ENCODE measurements at regions not wholly inside any gene's neighbourhood (a gene's known extent, or its start where the extent isn't known, plus 50 kb on each side); places are given as distances from the start of the nearest gene placed in this dataset.

DNA sequence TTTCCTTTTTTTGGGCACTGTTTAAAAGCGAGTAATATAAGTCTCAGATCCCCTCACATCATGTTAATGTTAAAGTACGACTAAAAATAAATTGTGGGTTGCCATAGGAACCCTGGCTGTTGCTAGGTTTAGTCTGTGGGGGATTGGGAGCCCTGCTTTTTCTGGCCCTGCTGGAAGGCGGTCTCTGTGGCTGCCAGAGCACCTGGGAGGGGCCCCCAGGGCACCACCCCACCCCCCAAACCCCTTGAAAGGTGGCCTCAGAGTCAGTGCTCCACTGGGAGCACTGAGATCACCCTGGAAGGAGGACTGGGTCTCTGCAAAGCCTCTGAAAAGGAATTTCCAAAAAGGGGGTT lies 66.2 kb upstream of the NEURL1B start:
- DNase-seq (ENCODE audit: low spot score): no peak
- TF ChIP-seq, protein P1, sequence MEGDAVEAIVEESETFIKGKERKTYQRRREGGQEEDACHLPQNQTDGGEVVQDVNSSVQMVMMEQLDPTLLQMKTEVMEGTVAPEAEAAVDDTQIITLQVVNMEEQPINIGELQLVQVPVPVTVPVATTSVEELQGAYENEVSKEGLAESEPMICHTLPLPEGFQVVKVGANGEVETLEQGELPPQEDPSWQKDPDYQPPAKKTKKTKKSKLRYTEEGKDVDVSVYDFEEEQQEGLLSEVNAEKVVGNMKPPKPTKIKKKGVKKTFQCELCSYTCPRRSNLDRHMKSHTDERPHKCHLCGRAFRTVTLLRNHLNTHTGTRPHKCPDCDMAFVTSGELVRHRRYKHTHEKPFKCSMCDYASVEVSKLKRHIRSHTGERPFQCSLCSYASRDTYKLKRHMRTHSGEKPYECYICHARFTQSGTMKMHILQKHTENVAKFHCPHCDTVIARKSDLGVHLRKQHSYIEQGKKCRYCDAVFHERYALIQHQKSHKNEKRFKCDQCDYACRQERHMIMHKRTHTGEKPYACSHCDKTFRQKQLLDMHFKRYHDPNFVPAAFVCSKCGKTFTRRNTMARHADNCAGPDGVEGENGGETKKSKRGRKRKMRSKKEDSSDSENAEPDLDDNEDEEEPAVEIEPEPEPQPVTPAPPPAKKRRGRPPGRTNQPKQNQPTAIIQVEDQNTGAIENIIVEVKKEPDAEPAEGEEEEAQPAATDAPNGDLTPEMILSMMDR (IDR thresholded peaks at IDR 0.05; ENCODE audit: extremely low read depth, insufficient read depth, missing control alignments): no peak
- in situ Hi-C loops (cut with MboI; ENCODE audit: low pct_unique_long_range_greater_than_20kb, low sequenced_read_pairs, unreplicated experiment): no loop called here

DNA sequence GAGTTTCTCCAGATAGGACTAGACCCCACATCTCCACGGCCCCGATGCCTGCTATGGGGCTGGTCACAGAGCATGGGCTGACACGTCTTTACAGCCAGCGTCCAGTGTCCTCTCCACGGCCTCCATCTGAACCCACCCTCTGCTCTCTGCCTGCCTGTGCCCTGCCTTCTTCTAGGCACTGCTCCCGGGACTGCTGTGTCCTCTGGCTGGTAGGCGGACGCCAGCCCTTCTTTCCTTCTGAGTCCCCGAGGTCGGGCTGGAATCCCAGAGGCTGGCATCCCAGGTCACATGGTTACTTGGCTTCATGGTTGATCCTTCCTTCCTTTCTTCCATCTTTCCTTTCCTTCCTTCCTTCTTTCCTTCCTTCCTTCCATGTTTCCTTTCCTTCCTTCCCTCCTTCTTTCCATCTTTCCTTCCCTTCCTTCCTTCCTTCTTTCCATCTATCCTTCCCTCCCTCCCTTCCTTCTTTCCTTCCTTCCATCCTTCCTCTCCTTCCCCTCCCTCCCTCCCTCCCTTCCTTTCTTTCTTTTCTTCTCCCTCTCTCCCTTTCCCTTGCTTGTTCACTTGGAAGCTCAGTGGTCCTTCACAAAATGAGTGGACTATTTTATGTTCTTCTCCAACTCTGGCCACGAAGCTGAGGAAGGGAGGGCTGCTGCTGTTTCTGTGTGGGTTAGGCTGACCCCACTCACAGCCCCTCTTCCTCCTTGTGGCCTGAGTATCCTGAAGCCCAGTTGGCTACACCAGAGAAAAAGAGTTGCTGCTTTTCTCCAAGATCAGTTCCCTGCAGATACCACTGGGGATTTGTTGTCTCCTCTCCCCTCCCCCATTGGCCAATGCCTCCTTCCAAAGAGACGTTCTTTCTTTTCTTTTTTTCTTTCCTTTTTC lies 66.8 kb upstream of the NEURL1B start:
- no peak for DNase-seq (ENCODE audit: low spot score)
- TF ChIP-seq, protein P1 (IDR thresholded peaks at IDR 0.05; ENCODE audit: extremely low read depth, insufficient read depth, missing control alignments): no peak
- in situ Hi-C loops (cut with MboI; ENCODE audit: low pct_unique_long_range_greater_than_20kb, low sequenced_read_pairs, unreplicated experiment): no loop called here

DNA sequence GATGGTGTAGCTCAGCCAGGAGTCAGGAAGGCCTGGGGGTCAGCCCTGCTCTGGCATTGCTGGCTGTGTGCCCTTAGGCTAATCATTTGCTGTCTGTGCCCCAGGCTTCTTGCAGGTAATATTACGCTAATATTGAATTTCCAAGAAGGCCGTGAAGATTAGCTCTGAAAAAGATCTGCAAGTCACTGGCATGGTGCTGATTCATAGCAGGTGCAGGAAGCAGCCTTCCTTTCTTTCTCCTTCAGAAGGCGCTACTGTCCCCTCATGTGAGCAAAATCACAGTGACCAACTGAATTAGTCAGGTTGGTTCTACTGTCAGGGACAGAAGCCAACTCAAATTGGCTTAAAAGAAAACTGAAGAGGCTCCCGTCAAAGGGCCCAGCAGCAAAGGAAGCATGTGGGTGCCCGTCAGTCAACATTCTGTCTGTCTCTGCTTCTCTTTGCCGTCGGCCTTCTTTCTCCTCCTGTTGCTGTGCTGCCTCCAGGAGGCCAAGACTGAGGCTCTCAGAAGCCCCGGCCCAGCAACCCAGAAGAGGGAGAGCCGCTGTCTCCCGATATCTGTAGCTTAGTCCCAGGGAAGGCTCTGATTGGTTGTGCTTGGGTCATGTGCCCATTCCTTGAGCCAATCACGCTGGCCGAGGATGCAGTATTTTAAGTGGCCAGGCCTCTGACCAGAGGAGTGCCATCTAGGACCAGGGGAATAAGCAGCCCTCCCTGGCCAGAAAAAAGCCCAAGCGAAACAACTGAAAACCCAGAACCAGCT lies 67.8 kb upstream of the NEURL1B start:
- TF ChIP-seq, protein P1 (IDR thresholded peaks at IDR 0.05; ENCODE audit: extremely low read depth, insufficient read depth, missing control alignments): no peak
- in situ Hi-C loops (cut with MboI; ENCODE audit: low pct_unique_long_range_greater_than_20kb, low sequenced_read_pairs, unreplicated experiment): no loop called here
- no peak for DNase-seq (ENCODE audit: low spot score)

DNA sequence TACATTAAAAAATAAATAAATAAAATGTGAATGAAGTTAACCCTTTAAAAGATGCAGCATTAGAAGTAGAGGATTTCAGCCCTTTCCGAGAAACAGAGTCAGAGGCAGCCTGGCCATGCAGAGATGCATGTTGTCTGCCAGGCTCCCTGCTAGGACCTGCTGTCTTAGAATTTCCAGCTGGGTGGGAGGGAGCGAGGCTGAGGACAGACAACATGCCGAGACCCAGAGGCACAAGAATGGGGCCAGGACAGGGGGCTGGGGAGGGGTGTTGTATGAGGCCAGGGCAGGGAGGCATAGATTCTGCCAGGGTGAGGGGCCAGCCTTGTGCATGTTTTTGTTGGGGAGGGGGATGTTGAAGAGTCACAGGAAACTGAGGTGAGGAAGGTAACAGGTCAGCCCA lies 68.6 kb upstream of the NEURL1B start:
- in situ Hi-C loops (cut with MboI; ENCODE audit: low pct_unique_long_range_greater_than_20kb, low sequenced_read_pairs, unreplicated experiment): no loop called here
- TF ChIP-seq, protein P1 (IDR thresholded peaks at IDR 0.05; ENCODE audit: extremely low read depth, insufficient read depth, missing control alignments): no peak
- no peak for DNase-seq (ENCODE audit: low spot score)

DNA sequence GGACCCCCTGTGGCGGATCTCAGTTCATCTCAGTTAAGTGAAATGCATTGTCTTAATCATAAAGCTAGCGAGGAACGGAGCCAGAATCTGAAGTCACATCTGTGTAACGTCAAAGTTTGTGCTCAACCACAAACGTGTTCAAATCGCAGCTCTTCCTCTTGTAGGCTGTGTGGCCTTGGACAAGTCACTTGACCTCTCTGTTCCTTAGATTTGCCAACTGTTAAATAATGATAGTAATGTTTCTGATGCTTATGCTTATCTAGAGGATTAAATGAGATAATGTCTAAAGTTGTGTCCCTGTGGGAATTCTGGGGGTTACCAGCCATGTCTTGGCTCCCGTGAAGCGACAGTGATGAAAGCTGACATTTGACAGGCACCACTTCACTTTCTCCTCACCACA lies 69.2 kb upstream of the NEURL1B start:
- TF ChIP-seq, protein P1 (IDR thresholded peaks at IDR 0.05; ENCODE audit: extremely low read depth, insufficient read depth, missing control alignments): no peak
- in situ Hi-C loops (cut with MboI; ENCODE audit: low pct_unique_long_range_greater_than_20kb, low sequenced_read_pairs, unreplicated experiment): no loop called here
- no peak for DNase-seq (ENCODE audit: low spot score)

DNA sequence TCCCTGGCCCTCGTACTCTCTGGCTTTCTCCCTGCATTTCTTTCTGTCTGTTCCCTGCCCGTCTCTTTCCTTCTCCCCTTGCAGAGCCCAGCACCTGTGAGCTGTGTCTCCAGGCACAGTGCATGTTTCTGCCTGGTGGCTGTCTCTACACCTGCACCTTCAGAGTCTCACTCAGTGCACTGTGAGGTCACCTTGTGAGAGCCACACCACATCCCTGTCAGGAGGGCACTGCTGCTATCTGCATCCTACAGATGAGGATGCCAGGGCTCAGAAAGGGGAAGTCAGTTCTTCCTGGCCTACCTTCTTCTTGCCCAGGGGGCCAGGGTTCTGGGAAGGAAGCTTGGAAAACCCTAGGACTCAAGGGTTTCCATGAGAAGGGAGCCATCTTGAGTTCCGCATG lies 69.7 kb upstream of the NEURL1B start:
- in situ Hi-C loops (cut with MboI; ENCODE audit: low pct_unique_long_range_greater_than_20kb, low sequenced_read_pairs, unreplicated experiment): no loop called here
- TF ChIP-seq, protein P1 (IDR thresholded peaks at IDR 0.05; ENCODE audit: extremely low read depth, insufficient read depth, missing control alignments): no peak
- DNase-seq (ENCODE audit: low spot score): no peak

Measured in GM13977 (cell line).